A549 (cell line): ENCODE measurements at regions not wholly inside any gene's neighbourhood (a gene's known extent, or its start where the extent isn't known, plus 50 kb on each side); places are given as distances from the start of the nearest gene placed in this dataset.

Experiments
- CTCF ChIP-seq: fragments of >200 bp; sonication (Bioruptor Twin); formaldehyde crosslinking; IDR thresholded peaks from 3 replicates; pipeline ENCODE4 v1.5.1; 2016
- MAFK ChIP-seq: fragments of 450-650 bp; IDR thresholded peaks from 2 replicates; pipeline ENCODE4 v1.6.1; 2014; ENCODE audit not compliant: partially characterized antibody
- NFE2L2 ChIP-seq: fragments of 150-350 bp; conservative IDR thresholded peaks from 2 replicates; pipeline ENCODE4 v1.6.1; 2014; ENCODE audit warnings: low read length

DNA sequence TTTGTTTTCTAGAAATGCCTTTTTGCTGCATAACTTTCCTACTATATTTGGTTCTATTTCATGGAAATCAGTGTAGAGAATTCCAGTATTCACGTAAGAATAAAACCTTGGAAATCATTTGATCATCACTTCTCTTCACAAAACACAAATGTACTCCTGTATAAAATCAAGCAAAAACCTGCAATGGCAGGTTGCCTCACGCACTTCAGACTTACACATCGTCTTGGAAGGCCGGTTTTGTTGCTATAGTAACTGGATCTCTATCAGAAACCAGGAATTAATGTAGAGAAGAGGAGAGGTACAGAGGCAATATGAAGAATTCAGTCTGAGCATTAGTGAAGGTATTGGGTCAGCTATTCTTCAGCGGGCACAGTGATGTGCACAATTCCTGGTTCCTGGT is 370.7 kb upstream of the CYRIA start:
- TF ChIP-seq CTCF (no peak), MAFK (no peak), NFE2L2 (no peak)
